Mesenchymal stem cell (in vitro differentiated cells and primary cell): ENCODE measurements at regions not wholly inside any gene's neighbourhood (a gene's known extent, or its start where the extent isn't known, plus 50 kb on each side); places are given as distances from the start of the nearest gene placed in this dataset.

Source experiments
- DNase-seq: peaks from one replicate; pipeline ENCODE4 v3.0.0-alpha.2; 2013
- H2AFZ ChIP-seq: one replicate; pipeline ENCODE4 v1.6.1; 2013; ENCODE audit warnings: low read depth, mild to moderate bottlenecking, control low read depth, inconsistent platforms, low read length, moderate library complexity
- H2AK5ac ChIP-seq: 2 replicates; pipeline ENCODE4 v1.6.1; 2013; ENCODE audit warnings: low read length, moderate library complexity, mild to moderate bottlenecking, inconsistent platforms; ENCODE audit not compliant: severe bottlenecking
- H2BK120ac ChIP-seq: one replicate; pipeline ENCODE4 v1.6.1; 2013; ENCODE audit warnings: low read depth, mild to moderate bottlenecking, inconsistent platforms, low read length, moderate library complexity
- H2BK12ac ChIP-seq, 2 experiments: one replicate each; pipeline ENCODE4 v1.6.1; 2013; ENCODE audit warnings: inconsistent platforms in 2 of 2, low read length in 2 of 2, mild to moderate bottlenecking in 2 of 2, moderate library complexity in 2 of 2, control low read depth in 1 of 2
- H2BK15ac ChIP-seq: one replicate; pipeline ENCODE4 v1.6.1; 2013; ENCODE audit warnings: mild to moderate bottlenecking, low read depth, inconsistent platforms; ENCODE audit not compliant: poor library complexity, severe bottlenecking
- H2BK5ac ChIP-seq: 2 replicates; pipeline ENCODE4 v1.6.1; 2013; ENCODE audit warnings: low read depth, mild to moderate bottlenecking, low read length, control low read depth, inconsistent platforms; ENCODE audit not compliant: poor library complexity, severe bottlenecking
- H3K14ac ChIP-seq, 2 experiments: one replicate each; pipeline ENCODE4 v1.6.1; 2013; ENCODE audit warnings: inconsistent platforms in 2 of 2, low read length in 2 of 2, control low read depth in 1 of 2, mild to moderate bottlenecking in 1 of 2, moderate library complexity in 1 of 2
- H3K18ac ChIP-seq, 2 experiments: one replicate each; pipeline ENCODE4 v1.6.1; 2013; ENCODE audit warnings: inconsistent platforms in 2 of 2, low read length in 2 of 2, control low read depth in 1 of 2, low read depth in 1 of 2, mild to moderate bottlenecking in 1 of 2
- H3K23ac ChIP-seq, 2 experiments: one replicate each; pipeline ENCODE4 v1.6.1; 2013; ENCODE audit warnings: inconsistent platforms in 2 of 2, low read length in 2 of 2, mild to moderate bottlenecking in 2 of 2, moderate library complexity in 2 of 2, control low read depth in 1 of 2
- H3K27ac ChIP-seq: 2 replicates; pipeline ENCODE4 v1.5.1; 2013; ENCODE audit warnings: mild to moderate bottlenecking, moderate library complexity, low read length, control low read depth, inconsistent platforms; ENCODE audit not compliant: poor library complexity, severe bottlenecking
- H3K27me3 ChIP-seq, 2 experiments: 2 replicates each; pipeline versions ENCODE4 v1.6.1 to v1.7.0; 2013; ENCODE audit warnings: low read length in 2 of 2, mild to moderate bottlenecking in 2 of 2, moderate library complexity in 2 of 2, control low read depth in 1 of 2, inconsistent platforms in 1 of 2; ENCODE audit not compliant: control insufficient read depth in 1 of 2, insufficient read depth in 1 of 2
- H3K36me3 ChIP-seq, 2 experiments: 2 replicates each; pipeline versions ENCODE4 v1.6.1 to v1.7.0; 2013; ENCODE audit warnings: low read length in 2 of 2, control low read depth in 1 of 2, inconsistent platforms in 1 of 2, low read depth in 1 of 2, mild to moderate bottlenecking in 1 of 2; ENCODE audit not compliant: insufficient read depth in 2 of 2, control insufficient read depth in 1 of 2
- H3K4ac ChIP-seq, 2 experiments: one replicate each; pipeline ENCODE4 v1.6.1; 2013; ENCODE audit warnings: inconsistent platforms in 2 of 2, low read length in 2 of 2, mild to moderate bottlenecking in 2 of 2, moderate library complexity in 2 of 2, control low read depth in 1 of 2, low read depth in 1 of 2
- H3K4me1 ChIP-seq: 2 replicates; pipeline ENCODE4 v1.6.1; 2013; ENCODE audit warnings: low read depth, low read length, control low read depth; ENCODE audit not compliant: control insufficient read depth, insufficient read depth
- H3K4me2 ChIP-seq: 2 replicates; pipeline ENCODE4 v1.6.1; 2013; ENCODE audit warnings: low read length, mild to moderate bottlenecking, inconsistent platforms; ENCODE audit not compliant: poor library complexity, severe bottlenecking
- H3K4me3 ChIP-seq, 2 experiments: 2 replicates each; pipeline versions ENCODE4 v1.5.1 to v1.7.0; 2013; ENCODE audit warnings: low read length in 2 of 2, mild to moderate bottlenecking in 2 of 2, control low read depth in 1 of 2, low read depth in 1 of 2; ENCODE audit not compliant: insufficient read depth in 1 of 2
- H3K79me1 ChIP-seq: replicated peaks from 2 replicates; pipeline ENCODE4 v1.6.1; 2013; ENCODE audit warnings: mild to moderate bottlenecking, control low read depth, low read length, inconsistent platforms; ENCODE audit not compliant: poor library complexity, severe bottlenecking
- H3K9ac ChIP-seq: 2 replicates; pipeline ENCODE4 v1.7.0; 2013; ENCODE audit warnings: mild to moderate bottlenecking, low read length, moderate library complexity
- H3K9me3 ChIP-seq: 2 replicates; pipeline ENCODE4 v1.7.0; 2013; ENCODE audit warnings: mild to moderate bottlenecking, low read length; ENCODE audit not compliant: control insufficient read depth
- H4K8ac ChIP-seq: one replicate; pipeline ENCODE4 v1.6.1; 2013; ENCODE audit warnings: inconsistent platforms, mild to moderate bottlenecking, low read length, moderate library complexity
- H4K91ac ChIP-seq: one replicate; pipeline ENCODE4 v1.6.1; 2013; ENCODE audit warnings: mild to moderate bottlenecking, low read length, inconsistent platforms
- WGBS: methylation state at CpG from one replicate; pipeline ENCODE4 v1.1.7; 2013; ENCODE audit warnings: mixed read lengths; 5-methylcytosine and 5-hydroxymethylcytosine counted together

- no peaks in the 10 kb centered on the region for H3K9me3 ChIP-seq
- 92% methylated on average over 2 of the region's 2 CpGs for WGBS
- DNase-seq: no peak
- H2BK5ac ChIP-seq: no peak overlapping the region
- no peak overlapping the region for H3K4me2 ChIP-seq
- no peak overlapping the region for H3K4ac ChIP-seq
- no peak overlapping the region for H3K18ac ChIP-seq
- no peaks in the 10 kb centered on the region for H3K36me3 ChIP-seq
- H2AK5ac ChIP-seq: no peak overlapping the region
- no peak overlapping the region for H2BK120ac ChIP-seq
- H3K79me1 ChIP-seq: no peaks in the 10 kb centered on the region
- H2BK15ac ChIP-seq: no peak overlapping the region
- no peak overlapping the region for H3K4me3 ChIP-seq
- H2BK12ac ChIP-seq: no peak overlapping the region
- no peak overlapping the region for H3K27ac ChIP-seq
- no peak overlapping the region for H4K91ac ChIP-seq
- H2AFZ ChIP-seq: no peak overlapping the region
- H3K9ac ChIP-seq: no peak overlapping the region
- H3K27me3 ChIP-seq: no peaks in the 10 kb centered on the region
- H4K8ac ChIP-seq: no peak overlapping the region
- no peak overlapping the region for H3K14ac ChIP-seq
- no peak overlapping the region for H3K23ac ChIP-seq
- no peaks in the 10 kb centered on the region for H3K4me1 ChIP-seq
Measured at GRCh38 chr3:166282931-166283330, 445.7 kb upstream of the BCHE start.

GRCh38 chr3:166279636-166280035 lies 442.4 kb upstream of the BCHE start:
- no peak overlapping the region for H2BK12ac ChIP-seq

DNA sequence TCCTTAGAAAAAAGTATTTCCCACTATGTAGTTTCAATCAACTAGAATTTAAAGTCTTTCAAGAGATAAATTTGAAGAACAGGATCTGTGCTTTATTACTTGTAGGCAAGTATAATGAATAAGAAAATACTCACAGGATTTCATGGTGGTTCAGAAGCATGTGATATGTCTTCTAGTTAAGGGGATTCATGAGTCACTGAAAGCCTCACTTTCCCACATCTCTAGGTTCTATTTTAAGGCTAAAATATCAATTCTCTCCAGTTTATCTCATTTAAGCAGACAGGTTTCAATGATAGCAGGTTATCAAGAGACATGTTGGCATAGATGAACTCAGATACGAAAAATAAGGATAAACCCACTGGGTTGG lies 437.8 kb upstream of the BCHE start:
- H3K9me3 ChIP-seq: no peaks in the 10 kb centered on the region
- H2BK12ac ChIP-seq: no peak overlapping the region
- H3K4me1 ChIP-seq: no peaks in the 10 kb centered on the region
- WGBS: 100% methylated on average over 1 of the region's 1 CpG
- no peak overlapping the region for H4K8ac ChIP-seq
- H3K14ac ChIP-seq: no peak overlapping the region
- no peak overlapping the region for H2AK5ac ChIP-seq
- no peaks in the 10 kb centered on the region for H3K79me1 ChIP-seq
- DNase-seq: peak; percentile 43
- H3K27me3 ChIP-seq: no peaks in the 10 kb centered on the region
- no peak overlapping the region for H3K9ac ChIP-seq
- H3K27ac ChIP-seq: no peak overlapping the region
- H4K91ac ChIP-seq: no peak overlapping the region
- H3K18ac ChIP-seq: no peak overlapping the region
- no peak overlapping the region for H3K4me3 ChIP-seq
- H2AFZ ChIP-seq: no peak overlapping the region
- H2BK120ac ChIP-seq: no peak overlapping the region
- H2BK5ac ChIP-seq: no peak overlapping the region
- H3K23ac ChIP-seq: no peak overlapping the region
- H3K36me3 ChIP-seq: no peaks in the 10 kb centered on the region
- no peak overlapping the region for H2BK15ac ChIP-seq
- no peak overlapping the region for H3K4me2 ChIP-seq
- H3K4ac ChIP-seq: no peak overlapping the region

More at GRCh38 chr3:166279636-166280035, 442.4 kb upstream of the BCHE start:
- H3K23ac ChIP-seq: no peak overlapping the region
- H2AFZ ChIP-seq: no peak overlapping the region
- no peak overlapping the region for H3K27ac ChIP-seq
- H3K4me2 ChIP-seq: no peak overlapping the region
- H2AK5ac ChIP-seq: no peak overlapping the region
- H3K4me1 ChIP-seq: no peaks in the 10 kb centered on the region
- no peaks in the 10 kb centered on the region for H3K27me3 ChIP-seq
- H3K36me3 ChIP-seq: no peaks in the 10 kb centered on the region
- H3K4me3 ChIP-seq: no peak overlapping the region
- H3K14ac ChIP-seq: no peak overlapping the region
- H3K79me1 ChIP-seq: no peaks in the 10 kb centered on the region
- no peak overlapping the region for H3K18ac ChIP-seq
- no peak overlapping the region for H4K8ac ChIP-seq
- H3K9ac ChIP-seq: no peak overlapping the region
- H3K9me3 ChIP-seq: no peaks in the 10 kb centered on the region
- H3K4ac ChIP-seq: no peak overlapping the region
- no peak overlapping the region for H2BK5ac ChIP-seq
- H2BK15ac ChIP-seq: no peak overlapping the region
- 78% methylated on average over 2 of the region's 2 CpGs for WGBS
- no peak overlapping the region for H2BK120ac ChIP-seq
- no peak for DNase-seq
- no peak overlapping the region for H4K91ac ChIP-seq

- Histone ChIP-seq H3K4me3 (no peak overlapping the region), H3K27me3 (no peaks in the 10 kb centered on the region), H4K91ac (no peak overlapping the region), H3K23ac (no peak overlapping the region), H3K9me3 (no peaks in the 10 kb centered on the region), H3K14ac (no peak overlapping the region), H4K8ac (no peak overlapping the region), H3K4me1 (no peaks in the 10 kb centered on the region), H3K4ac (no peak overlapping the region), H3K79me1 (no peaks in the 10 kb centered on the region), H3K27ac (peak overlapping the region; percentile 32), H2AK5ac (no peak overlapping the region), H2BK12ac (no peak overlapping the region), H3K36me3 (no peaks in the 10 kb centered on the region), H2BK120ac (no peak overlapping the region), H3K18ac (no peak overlapping the region), H2AFZ (no peak overlapping the region), H2BK5ac (no peak overlapping the region), H2BK15ac (no peak overlapping the region), H3K4me2 (no peak overlapping the region), H3K9ac (no peak overlapping the region)
- peak; percentile 23 for DNase-seq
- 52% methylated on average over 3 of the region's 4 CpGs for WGBS
Measured at GRCh38 chr3:166274351-166275023, 437.3 kb upstream of the BCHE start.
